Activated CD4-positive, CD25-positive, alpha-beta regulatory T cell treated with anti-CD3 and anti-CD28 coated beads, Interleukin-2, amount 50 U/mL, for 72 hours (primary cell): ENCODE measurements at regions not wholly inside any gene's neighbourhood (a gene's known extent, or its start where the extent isn't known, plus 50 kb on each side); places are given as distances from the start of the nearest gene placed in this dataset.

Experiments
- DNase-seq: peaks from one replicate; pipeline ENCODE4 v3.0.0; 2021

- DNase-seq: no peak
Measured at GRCh38 chr14:101151226-101151926, 247.9 kb upstream of the RTL1 start.

GRCh38 chr14:101151927-101152305 lies 248.4 kb upstream of the RTL1 start:
- DNase-seq: no peak

GRCh38 chr14:101152855-101153254 lies 249.3 kb upstream of the RTL1 start:
- DNase-seq: no peak

GRCh38 chr14:101153691-101154090 lies 250.2 kb upstream of the RTL1 start:
- DNase-seq: no peak

GRCh38 chr14:101155575-101155974 lies 252.1 kb upstream of the RTL1 start:
- DNase-seq: no peak

GRCh38 chr14:101167428-101167827 lies 263.9 kb upstream of the RTL1 start:
- no peak for DNase-seq

- DNase-seq: no peak
Measured at GRCh38 chr14:101169267-101169666, 265.7 kb upstream of the RTL1 start.

GRCh38 chr14:101171650-101172049 lies 268.1 kb upstream of the RTL1 start:
- no peak for DNase-seq

- no peak for DNase-seq
Measured at GRCh38 chr14:101173698-101174521, 270.4 kb upstream of the RTL1 start.

- no peak for DNase-seq
Measured at GRCh38 chr14:101174522-101174838, 271.0 kb upstream of the RTL1 start.

- no peak for DNase-seq
Measured at GRCh38 chr14:101174980-101175606, 271.6 kb upstream of the RTL1 start.

- DNase-seq: no peak
Measured at GRCh38 chr14:101175731-101176534, 272.4 kb upstream of the RTL1 start.

GRCh38 chr14:101176535-101177205 lies 273.1 kb upstream of the RTL1 start:
- no peak for DNase-seq

- DNase-seq: no peak
Measured at GRCh38 chr14:101177301-101177971, 273.9 kb upstream of the RTL1 start.

GRCh38 chr14:101178184-101179072 lies 274.9 kb upstream of the RTL1 start:
- DNase-seq: no peak

- DNase-seq: no peak
Measured at GRCh38 chr14:101179691-101180211, 276.2 kb upstream of the RTL1 start.

GRCh38 chr14:101181446-101182313 lies 278.2 kb upstream of the RTL1 start:
- no peak for DNase-seq

GRCh38 chr14:101182476-101182875 lies 279.0 kb upstream of the RTL1 start:
- DNase-seq: no peak

- no peak for DNase-seq
Measured at GRCh38 chr14:101183376-101184103, 280.0 kb upstream of the RTL1 start.
